Hindlimb muscle (tissue), 1 donor: ENCODE measurements at regions not wholly inside any gene's neighbourhood (a gene's known extent, or its start where the extent isn't known, plus 50 kb on each side); places are given as distances from the start of the nearest gene placed in this dataset.

Experiments used
- DNase-seq: peaks from one replicate; pipeline ENCODE4 v3.0.0-alpha.2; 2013

GRCh38 chr12:127293507-127294310, 973.3 kb upstream of the TMEM132C start:
- DNase-seq = peak; percentile 27

- DNase-seq = peak; percentile 4
Measured at GRCh38 chr12:127294651-127295210, 972.2 kb upstream of the TMEM132C start.

DNA sequence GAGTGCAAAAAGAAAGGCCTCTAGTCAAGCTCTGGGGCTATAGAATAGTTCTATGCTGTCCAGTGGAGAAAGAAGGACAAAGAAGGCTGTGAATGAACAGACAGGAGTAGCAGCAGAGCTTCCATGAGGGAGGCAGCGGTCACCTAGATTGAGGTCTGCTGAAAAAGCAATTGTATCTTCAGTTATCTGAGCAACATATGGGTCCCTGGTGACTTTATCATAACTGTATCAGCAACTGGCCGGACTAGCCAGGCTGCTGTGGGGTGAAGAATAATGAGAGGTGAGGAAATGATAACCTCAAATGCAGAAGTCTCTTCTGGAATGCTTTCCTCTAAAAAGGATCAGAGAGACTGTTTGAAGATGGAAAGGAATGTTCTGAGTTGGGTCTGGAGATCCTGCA, 971.3 kb upstream of the TMEM132C start:
- DNase-seq = no peak

DNA sequence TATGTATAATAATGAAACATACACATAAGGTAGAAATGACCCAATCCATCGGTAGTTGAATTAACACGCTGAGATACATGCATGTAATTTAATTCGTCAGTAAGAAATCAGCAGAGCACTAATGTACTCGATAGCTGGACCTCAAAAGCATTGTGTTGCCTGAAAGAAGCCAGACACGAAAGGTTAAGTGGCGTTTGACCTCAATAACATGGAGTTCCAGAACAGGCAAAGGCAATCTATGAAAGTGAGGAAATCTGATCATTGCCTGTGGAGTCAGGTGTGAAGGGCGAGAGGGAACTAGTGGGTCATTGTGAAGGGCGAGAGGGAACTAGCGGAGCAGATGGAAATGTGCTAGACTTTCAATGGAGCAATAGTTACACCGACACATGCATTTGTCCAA, 970.4 kb upstream of the TMEM132C start:
- DNase-seq = no peak

DNA sequence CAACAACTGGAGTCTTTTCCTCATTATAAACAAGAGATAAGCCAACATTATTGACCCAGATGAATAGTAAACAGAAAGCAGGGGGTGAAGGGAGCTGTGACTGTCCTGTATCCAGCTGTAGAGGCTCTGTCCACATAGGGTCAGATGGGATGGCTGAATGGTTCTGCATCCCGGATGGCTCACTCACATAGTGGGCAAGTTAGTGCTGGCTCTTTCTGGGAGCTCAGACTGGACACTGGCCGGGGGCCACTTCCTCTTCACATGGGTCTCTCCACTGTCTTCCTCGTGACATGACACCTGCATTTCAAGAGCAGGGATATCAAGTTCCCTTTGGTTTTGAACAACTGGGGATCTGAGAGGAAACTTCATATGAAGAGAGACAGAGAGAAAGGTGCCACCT, 969.6 kb upstream of the TMEM132C start:
- no peak for DNase-seq

DNA sequence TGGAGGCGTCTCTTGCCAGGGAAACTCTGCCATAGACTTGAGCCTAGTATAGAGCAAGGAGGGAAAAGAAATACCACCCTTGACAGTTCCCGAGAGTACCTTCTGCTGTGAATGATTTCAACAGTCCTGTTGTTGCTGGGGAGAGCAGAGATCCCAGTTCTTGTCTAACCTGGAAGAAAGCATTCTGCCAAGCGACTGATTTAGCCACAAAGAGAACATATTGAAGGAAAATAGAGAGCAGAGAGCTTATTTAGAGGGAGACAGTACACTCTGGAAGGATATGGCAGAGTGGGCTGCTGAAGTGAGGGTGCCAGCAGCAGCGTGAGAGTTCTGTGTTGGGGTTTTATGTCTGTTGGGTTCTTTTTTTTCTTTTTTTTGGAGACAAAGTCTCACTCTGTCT, 966.9 kb upstream of the TMEM132C start:
- DNase-seq = no peak

DNA sequence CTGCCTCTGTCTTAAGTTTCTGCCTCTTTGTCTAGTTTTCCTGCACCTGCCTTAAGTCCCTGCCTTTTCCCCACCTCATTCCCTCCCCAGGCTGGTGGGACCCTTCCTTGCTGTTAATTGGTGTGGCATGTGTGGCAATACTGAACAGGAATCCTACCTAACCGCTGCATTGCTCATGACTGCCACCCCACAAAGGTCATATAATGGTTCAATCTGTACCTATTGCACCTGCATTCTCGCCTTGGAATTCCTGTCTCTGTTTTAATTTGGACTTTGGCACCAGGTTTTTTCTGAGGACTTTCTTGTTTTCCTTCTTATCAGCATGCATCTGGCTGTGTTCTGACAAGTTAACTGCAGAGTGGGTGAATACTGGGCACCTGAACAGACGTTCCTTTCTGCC, 966.2 kb upstream of the TMEM132C start:
- DNase-seq = no peak

DNA sequence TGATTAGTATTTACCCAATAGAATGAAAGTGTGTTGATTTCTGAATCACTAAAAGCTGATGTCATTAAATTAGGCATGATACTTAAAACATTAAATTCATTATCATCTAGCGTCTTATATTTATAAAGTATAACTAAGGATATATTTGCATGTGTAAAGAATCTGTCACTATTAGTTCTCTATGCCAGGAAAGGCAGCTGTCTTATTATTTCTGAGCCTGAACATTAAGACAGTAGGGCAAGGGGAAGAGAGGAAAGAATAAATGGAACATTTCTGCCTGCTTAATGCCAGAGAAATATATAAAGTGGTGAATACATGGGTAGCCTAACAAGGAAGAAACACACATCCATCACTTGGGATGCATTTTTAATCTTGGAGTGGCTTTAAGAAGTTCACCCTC, 965.1 kb upstream of the TMEM132C start:
- DNase-seq = no peak

DNA sequence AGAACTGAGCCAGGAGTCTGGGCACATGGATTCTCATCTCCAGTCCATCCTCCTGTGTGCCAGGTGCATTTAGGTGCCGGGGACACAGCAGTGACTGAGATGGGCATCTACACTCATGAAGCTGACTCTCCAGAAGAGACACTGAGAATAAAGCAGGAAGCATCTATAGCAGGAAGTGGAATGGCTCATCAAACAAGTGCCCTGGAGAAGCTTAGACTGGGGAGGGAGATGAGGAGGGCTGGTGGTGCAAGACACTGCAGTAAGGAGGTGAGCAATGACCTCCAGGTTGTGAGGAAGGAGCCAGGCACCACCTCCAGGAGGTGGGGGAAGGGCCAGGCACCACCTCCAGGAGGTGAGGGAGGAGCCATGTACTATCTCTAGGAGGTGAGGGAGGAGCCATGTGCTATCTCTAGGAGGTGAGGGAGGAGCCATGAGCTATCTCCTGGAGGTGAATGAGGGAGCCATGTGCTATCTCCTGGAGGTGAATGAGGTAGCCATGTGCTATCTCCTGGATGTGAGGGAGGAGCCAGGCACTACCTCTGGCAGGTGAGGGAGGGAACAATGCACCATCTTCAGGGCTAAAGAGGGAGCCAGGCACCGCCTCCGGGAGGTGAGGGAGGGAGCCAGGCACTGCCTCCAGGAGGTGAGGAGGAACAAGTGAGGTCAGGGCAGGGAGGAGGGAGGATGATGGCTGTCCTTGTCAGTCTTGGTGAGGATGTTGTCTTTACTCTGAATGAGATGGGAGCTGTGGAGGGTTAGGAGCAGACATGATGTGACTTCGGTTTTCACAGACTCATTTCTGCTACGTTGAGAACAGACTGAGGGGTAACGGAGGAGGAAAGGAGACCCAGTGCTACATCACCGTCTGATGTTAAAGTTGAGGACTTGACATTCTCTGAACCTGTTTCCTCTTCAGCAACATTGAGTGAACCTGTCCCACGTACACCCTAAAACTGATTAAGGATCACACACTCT, 961.9 kb upstream of the TMEM132C start:
- DNase-seq = no peak

DNA sequence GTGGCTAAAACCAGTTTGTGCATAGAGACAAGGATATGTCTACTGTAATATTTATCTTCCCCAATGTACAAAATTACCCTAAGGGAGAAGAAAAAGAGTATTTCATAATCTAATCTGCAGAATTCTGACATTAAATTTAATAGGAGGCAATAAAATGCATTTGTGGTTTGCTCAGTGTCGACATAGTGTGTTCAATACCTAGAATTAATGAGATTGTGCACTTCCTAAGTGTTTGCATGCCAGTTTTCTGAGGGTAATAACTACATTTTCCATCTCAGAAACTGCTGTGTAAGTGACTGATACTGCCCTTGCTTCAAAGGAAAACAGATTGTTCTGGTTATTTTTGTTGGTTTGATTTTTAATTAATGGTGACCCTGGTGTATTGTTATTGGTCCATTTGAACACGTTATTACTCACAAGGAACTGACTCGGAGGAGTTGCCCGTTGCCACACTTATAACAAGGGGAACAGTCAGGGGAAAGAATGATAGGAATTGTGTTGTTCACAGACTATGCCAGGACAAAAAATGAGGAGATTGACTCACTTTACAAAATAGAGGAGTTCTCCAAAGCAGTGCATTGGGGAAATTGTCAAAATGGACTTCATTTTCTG, 960.3 kb upstream of the TMEM132C start:
- DNase-seq = no peak

GRCh38 chr12:127307528-127307927, 959.4 kb upstream of the TMEM132C start:
- DNase-seq = no peak

DNA sequence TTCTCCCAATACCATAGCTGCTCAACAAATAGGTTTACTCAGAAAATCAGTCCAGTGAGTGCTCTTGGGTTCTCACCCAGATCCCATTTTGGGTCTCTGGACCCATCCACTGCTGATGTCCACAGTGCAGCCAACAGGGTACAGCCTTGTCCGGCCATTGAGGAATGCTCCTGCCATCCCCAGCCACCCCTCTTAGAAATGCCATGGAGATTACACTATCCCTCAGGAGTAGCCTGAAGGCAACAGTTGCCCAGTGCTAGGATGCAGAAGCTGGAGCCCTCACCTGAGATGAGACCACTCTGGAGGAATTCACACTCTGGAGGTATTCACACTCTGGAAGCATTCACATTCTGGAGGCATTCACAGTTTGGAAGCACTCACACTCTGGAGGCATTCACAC, 958.8 kb upstream of the TMEM132C start:
- no peak for DNase-seq

DNA sequence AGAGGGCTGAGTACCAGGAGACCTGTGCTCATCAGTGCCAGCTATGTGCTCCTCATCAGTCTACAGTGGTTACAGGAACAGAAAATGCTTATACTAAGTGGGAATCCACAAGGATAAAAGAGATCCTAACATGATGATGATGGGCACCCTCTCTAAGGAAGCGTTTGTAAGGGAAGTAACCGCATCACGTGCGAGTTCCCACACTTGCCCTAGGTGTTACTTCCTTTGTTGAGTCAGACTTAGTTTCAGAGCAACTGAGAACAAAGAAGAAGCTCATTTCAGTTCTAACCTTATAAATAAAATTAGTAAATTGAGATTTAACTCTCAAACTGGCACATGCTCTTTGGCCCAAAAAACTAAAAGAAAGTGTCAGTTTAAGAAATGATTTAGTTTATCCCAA, 956.4 kb upstream of the TMEM132C start:
- DNase-seq = no peak

DNA sequence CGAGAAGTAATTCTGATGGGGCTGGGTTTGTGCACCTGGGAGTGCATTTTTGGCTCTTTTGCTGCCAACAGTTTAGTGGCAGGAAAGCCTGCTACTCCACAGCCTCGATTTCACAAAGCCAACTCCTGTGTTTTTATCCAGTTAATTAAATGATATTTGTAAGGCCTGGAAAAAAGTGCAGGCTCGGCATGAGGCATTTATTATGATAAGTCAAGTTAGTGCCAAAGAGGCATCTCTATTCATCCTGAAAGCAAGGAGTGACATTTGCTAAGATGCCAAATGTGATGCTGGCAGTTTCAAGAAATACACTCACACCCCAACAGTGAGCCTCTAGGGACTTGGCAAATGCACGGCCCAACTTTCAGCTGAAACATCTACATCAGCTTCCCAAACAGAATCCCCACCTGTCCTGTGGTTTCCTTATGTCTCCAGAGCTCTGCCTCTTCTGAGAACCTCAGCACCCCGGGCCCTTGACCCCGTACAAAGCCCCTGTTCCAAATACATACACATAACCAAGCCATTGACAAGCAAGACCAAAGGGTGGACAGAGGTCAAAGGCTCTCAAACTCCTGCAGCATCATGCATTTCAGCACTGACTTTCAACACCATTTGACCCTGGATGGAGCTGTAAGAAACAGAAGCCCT, 955.1 kb upstream of the TMEM132C start:
- DNase-seq = no peak

DNA sequence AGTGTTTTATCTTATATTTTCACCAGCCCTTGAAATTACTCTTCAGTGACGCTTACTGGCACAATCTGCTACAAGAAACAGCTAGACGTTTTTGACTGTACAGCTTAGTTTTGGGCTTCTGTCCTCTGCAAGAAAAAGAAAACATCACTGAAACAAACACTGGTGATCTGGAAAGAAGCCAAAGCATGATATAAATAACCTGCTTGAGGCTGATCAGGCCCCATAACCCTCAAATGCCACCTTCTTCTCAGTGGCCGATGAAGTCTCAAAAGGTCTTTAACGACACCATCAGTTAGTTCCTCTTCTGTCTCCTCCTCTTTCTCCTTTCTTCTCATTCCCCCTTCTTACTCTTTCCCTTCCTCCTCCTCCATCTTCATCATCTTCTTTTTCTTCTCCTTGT, 942.3 kb upstream of the TMEM132C start:
- DNase-seq = no peak

DNA sequence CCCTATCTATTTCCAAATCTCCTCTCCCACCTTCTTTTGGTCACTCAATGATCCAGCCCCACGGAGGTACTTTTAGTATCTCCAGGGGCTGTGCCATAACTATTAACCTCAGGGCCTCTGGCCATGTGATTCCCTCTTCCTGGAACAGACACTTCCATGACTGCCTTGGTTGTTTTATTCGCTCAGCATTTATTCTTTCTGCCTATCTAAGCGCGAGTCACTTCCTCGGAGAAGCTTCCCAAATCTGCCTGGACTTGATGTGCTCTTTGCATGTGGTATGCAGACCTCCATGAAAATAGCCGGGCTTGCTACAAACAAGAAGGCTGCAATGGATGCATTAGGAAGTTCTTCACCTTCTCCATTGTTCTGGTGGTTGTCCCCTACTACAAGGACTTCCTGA, 939.0 kb upstream of the TMEM132C start:
- DNase-seq = no peak

DNA sequence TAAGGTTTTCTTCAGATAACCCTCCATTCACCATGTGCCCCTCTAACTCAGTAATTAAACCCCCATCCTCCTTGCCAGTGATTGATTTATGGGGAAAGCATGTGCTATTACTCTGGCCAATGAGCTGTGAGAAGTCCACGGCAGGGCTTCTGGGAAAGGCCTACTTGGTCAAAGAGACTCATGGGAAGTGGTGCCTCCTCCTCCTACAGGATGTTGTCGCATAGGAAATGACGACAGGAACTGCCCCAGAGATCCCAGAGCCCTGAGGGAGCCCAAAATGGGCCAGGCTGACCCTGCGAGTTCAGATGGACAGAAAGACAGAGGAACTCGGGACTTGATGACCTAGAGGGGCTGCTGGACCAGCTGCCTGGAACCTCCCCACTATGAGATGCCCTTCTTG, 938.1 kb upstream of the TMEM132C start:
- DNase-seq = no peak

GRCh38 chr12:127334365-127334764, 932.6 kb upstream of the TMEM132C start:
- DNase-seq = no peak

GRCh38 chr12:127334912-127335644, 931.9 kb upstream of the TMEM132C start:
- DNase-seq = no peak

DNA sequence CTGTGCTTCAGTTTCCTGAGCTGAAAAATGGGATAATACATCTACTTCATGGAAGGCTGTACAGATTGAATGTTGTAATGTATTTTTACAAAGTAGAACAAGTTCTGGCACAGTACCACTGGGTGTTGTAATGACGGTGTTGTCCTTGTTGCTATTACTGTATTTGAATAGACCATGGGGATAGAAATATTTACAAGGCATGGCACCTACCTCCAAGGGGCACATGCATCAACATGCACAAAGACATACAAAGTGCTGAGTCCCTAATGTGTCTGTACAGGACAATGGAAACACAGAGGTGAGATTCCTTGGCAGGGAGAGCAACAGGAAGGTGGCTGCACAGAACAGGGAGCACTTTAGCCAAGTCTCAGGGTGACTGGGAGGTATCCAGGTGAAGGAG, 930.6 kb upstream of the TMEM132C start:
- no peak for DNase-seq

GRCh38 chr12:127339065-127339464, 927.9 kb upstream of the TMEM132C start:
- no peak for DNase-seq

GRCh38 chr12:127340381-127340780, 926.6 kb upstream of the TMEM132C start:
- no peak for DNase-seq
